DND-41 (cell line): ENCODE measurements at regions not wholly inside any gene's neighbourhood (a gene's known extent, or its start where the extent isn't known, plus 50 kb on each side); places are given as distances from the start of the nearest gene placed in this dataset.

ENCODE experiments used
- ATAC-seq: fragments of 200-7000 bp; cut with Tn5 transposase; 3 replicates; pipeline ENCODE4 v1.9.1; 2021; ENCODE audit warnings: low read depth; ENCODE audit not compliant: insufficient read depth
- DNase-seq: peaks from one replicate; pipeline ENCODE4 v3.0.0-alpha.2; 2020
- H2AFZ ChIP-seq: 2 replicates; pipeline ENCODE4 v1.6.0; 2012; ENCODE audit warnings: low read depth, low read length
- H3K27ac ChIP-seq: 2 replicates; pipeline ENCODE4 v1.5.1; 2012; ENCODE audit warnings: low read length, inconsistent platforms
- H3K27me3 ChIP-seq: fragments of 200-600 bp; sonication (generic); 2 replicates; pipeline ENCODE4 v1.6.0; 2012; ENCODE audit warnings: low read length, mild to moderate bottlenecking, inconsistent platforms; ENCODE audit not compliant: insufficient read depth, poor library complexity
- H3K36me3 ChIP-seq: 2 replicates; pipeline ENCODE4 v1.5.1; 2012; ENCODE audit warnings: low read length, inconsistent platforms; ENCODE audit not compliant: insufficient read depth
- H3K4me1 ChIP-seq: 2 replicates; pipeline ENCODE4 v1.5.1; 2012; ENCODE audit warnings: mild to moderate bottlenecking, low read length; ENCODE audit not compliant: insufficient read depth
- H3K4me2 ChIP-seq: 2 replicates; pipeline ENCODE4 v1.6.0; 2012; ENCODE audit warnings: mild to moderate bottlenecking, moderate library complexity, low read length, inconsistent platforms; ENCODE audit not compliant: insufficient read depth
- H3K4me3 ChIP-seq, 2 experiments: fragments of 200-600 bp in 1 of 2; shearing (Covaris generic) in 1 of 2; 2 replicates each; pipeline ENCODE4 v1.5.1; 2012 to 2016; ENCODE audit warnings: inconsistent platforms in 2 of 2, low read length in 2 of 2, mild to moderate bottlenecking in 2 of 2, low read depth in 1 of 2, moderate library complexity in 1 of 2
- H3K79me2 ChIP-seq: 2 replicates; pipeline ENCODE4 v1.6.0; 2012; ENCODE audit warnings: low read length, inconsistent platforms; ENCODE audit not compliant: insufficient read depth
- H3K9ac ChIP-seq: 2 replicates; pipeline ENCODE4 v1.6.0; 2012; ENCODE audit warnings: low read depth, mild to moderate bottlenecking, inconsistent platforms, low read length, moderate library complexity
- H3K9me3 ChIP-seq: 2 replicates; pipeline ENCODE4 v1.5.1; 2012; ENCODE audit warnings: low read length, moderate library complexity, mild to moderate bottlenecking, inconsistent platforms; ENCODE audit not compliant: insufficient read depth, severe bottlenecking
- H4K20me1 ChIP-seq: 2 replicates; pipeline ENCODE4 v1.6.0; 2012; ENCODE audit warnings: low read length; ENCODE audit not compliant: insufficient read depth
- EZH2 ChIP-seq: IDR thresholded peaks from 3 replicates; pipeline ENCODE4 v1.6.1; 2012; ENCODE audit warnings: borderline replicate concordance, low read depth, mild to moderate bottlenecking, moderate library complexity, low read length, inconsistent platforms; ENCODE audit not compliant: severe bottlenecking
- TF ChIP-seq, protein P1 (sequence below): IDR thresholded peaks from 2 replicates; pipeline ENCODE4 v1.5.1; 2012; ENCODE audit warnings: borderline replicate concordance, low read length, moderate library complexity, mild to moderate bottlenecking; ENCODE audit not compliant: poor library complexity, severe bottlenecking; ENCODE audit errors: extremely low read depth

DNA sequence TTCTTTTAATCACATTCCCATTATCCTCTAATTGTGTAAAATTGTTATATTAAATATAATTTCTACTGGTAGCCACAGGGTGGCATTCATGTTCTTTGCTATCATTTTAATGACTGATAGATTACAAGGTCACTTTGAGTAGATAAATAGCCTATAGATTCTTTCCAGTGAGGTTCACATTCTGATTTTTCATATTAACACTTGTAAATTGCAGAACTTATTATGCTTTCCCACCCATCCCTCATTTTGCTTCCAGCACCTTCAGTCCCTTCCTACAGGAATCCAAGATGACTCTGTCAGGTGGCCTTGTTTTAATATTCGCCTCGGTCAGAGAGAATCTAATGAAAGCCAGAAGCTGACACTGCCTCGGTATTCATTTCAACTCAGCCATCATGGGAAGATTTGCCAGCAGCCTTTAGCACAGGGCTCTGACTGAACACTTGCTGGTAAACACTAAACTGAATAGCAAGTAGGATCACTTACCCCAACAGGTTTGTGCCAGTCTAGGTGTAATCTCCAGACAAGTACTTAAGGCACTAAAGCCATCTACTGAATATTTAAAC, 101.2 kb upstream of the FSHR start:
- H3K27ac ChIP-seq = no peak overlapping the region
- no peak for DNase-seq

DNA sequence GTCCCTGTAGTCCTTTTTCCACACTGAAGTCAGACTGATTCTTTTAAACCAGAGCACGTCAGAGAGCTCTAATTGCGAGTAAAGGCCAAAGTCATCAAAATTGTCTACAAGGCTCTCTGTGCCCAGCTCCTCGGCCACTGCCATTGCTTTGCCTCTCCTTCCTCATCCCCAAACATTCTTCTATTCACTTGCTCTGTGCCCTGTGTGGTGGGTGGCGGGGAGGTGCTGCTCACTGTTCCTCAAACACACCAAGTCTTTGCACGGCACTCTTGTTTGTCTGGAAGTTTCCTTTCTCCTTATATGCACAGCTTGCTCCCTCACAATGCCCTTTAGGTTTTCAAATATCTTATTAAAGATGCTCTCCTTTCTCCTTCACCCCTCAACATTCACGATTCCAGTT, 100.1 kb upstream of the FSHR start:
- no peaks in the 10 kb centered on the region for H3K4me1 ChIP-seq
- ATAC-seq = no peak

More for the DNA sequence above, 101.2 kb upstream of the FSHR start:
- TF ChIP-seq, protein P1, sequence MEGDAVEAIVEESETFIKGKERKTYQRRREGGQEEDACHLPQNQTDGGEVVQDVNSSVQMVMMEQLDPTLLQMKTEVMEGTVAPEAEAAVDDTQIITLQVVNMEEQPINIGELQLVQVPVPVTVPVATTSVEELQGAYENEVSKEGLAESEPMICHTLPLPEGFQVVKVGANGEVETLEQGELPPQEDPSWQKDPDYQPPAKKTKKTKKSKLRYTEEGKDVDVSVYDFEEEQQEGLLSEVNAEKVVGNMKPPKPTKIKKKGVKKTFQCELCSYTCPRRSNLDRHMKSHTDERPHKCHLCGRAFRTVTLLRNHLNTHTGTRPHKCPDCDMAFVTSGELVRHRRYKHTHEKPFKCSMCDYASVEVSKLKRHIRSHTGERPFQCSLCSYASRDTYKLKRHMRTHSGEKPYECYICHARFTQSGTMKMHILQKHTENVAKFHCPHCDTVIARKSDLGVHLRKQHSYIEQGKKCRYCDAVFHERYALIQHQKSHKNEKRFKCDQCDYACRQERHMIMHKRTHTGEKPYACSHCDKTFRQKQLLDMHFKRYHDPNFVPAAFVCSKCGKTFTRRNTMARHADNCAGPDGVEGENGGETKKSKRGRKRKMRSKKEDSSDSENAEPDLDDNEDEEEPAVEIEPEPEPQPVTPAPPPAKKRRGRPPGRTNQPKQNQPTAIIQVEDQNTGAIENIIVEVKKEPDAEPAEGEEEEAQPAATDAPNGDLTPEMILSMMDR = no peak
- no peak for TF ChIP-seq EZH2
- H3K4me1 ChIP-seq = no peaks in the 10 kb centered on the region
- no peak for ATAC-seq
- H3K4me3 ChIP-seq = no peak overlapping the region
- no peaks in the 10 kb centered on the region for H3K36me3 ChIP-seq
- no peak overlapping the region for H3K4me2 ChIP-seq
- no peak overlapping the region for H2AFZ ChIP-seq
- no peak overlapping the region for H3K9ac ChIP-seq
- no peaks in the 10 kb centered on the region for H4K20me1 ChIP-seq
- no peaks in the 10 kb centered on the region for H3K27me3 ChIP-seq
- H3K79me2 ChIP-seq = no peaks in the 10 kb centered on the region
- H3K9me3 ChIP-seq = no peaks in the 10 kb centered on the region

DNA sequence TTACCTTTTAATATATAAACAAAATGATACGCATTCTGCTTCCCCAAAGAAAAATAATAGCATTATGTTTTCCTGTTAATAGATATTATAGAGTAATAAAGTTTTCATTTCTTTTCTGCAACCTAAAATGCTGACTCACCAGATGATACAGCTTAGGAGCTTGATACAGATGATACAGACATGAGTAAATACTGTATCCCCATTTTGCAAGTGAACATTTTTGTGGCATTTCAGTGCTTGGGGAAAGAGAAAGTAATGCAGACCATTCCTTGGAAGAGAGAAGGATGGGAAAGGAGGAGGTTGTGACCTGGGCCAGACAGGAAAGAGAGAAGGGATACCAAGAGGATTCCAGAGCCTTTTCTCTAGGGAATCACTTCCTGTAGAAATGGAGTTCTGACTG, 97.5 kb upstream of the FSHR start:
- Histone ChIP-seq H3K79me2 (no peaks in the 10 kb centered on the region), H2AFZ (no peak overlapping the region), H3K27me3 (no peaks in the 10 kb centered on the region), H3K4me2 (no peak overlapping the region), H3K4me3 (no peak overlapping the region), H3K9me3 (no peaks in the 10 kb centered on the region), H3K27ac (no peak overlapping the region), H4K20me1 (no peaks in the 10 kb centered on the region), H3K9ac (no peak overlapping the region), H3K36me3 (no peaks in the 10 kb centered on the region), H3K4me1 (no peaks in the 10 kb centered on the region)
- ATAC-seq = no peak
- DNase-seq = no peak
- TF ChIP-seq, protein P1 = no peak
- no peak for TF ChIP-seq EZH2

More for the DNA sequence above, 100.1 kb upstream of the FSHR start:
- no peak overlapping the region for H3K4me2 ChIP-seq
- H3K4me3 ChIP-seq = no peak overlapping the region
- H3K79me2 ChIP-seq = no peaks in the 10 kb centered on the region
- TF ChIP-seq EZH2 = no peak
- TF ChIP-seq, protein P1 = no peak
- no peak overlapping the region for H2AFZ ChIP-seq
- no peaks in the 10 kb centered on the region for H4K20me1 ChIP-seq
- H3K27ac ChIP-seq = no peak overlapping the region
- H3K9ac ChIP-seq = no peak overlapping the region
- no peaks in the 10 kb centered on the region for H3K36me3 ChIP-seq
- DNase-seq = no peak
- no peaks in the 10 kb centered on the region for H3K27me3 ChIP-seq
- H3K9me3 ChIP-seq = no peaks in the 10 kb centered on the region
